Cerebellar nuclear complex (tissue), 1 donor: ENCODE measurements at regions not wholly inside any gene's neighbourhood (a gene's known extent, or its start where the extent isn't known, plus 50 kb on each side); places are given as distances from the start of the nearest gene placed in this dataset.

Source experiments
- DNase-seq, 2 experiments: peaks; one replicate each; lab custom pipeline; 2025; lab: John Stamatoyannopoulos, UW

DNA sequence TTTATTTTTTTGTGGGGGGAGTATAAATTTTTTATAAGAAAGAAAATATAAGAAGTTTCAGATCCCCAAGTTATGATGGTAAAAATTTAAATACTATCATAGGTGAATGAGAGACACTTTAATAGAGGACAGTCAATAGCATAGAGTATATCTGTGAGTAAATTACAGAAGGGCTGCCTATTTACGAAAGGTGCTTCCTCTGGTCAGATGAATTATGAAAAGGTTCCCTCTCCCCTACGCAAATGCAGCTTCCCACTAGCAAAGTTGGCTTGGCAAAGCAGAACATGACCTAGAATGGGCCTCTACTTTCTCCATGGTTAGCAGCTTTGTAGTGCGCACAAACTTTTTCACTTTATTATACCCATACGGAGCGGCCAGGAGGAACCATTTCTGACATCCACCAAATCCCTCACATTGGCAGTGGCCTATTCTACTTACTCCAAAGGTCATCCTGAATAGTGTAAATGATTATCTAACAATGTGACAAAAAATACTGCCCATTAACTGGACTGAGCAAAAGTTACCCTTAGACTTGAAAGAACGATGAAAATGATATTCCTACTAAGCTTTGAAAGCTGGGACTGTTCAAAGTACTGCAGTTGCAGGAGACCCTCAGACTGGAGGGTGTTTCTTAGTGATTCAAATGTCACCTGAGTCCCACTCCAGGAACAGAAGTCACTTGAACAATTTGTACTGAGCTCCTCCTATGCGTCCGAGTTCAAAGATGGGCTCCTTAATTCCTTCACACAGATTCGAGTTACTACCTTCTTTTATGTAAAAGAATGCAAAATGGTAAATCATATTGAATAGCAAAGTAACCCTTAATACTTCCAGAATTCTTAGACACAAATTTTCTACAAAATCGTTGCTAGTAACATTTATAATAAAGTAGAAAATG, 148.5 kb downstream of the NOL4 start:
- DNase-seq, result no peak

DNA sequence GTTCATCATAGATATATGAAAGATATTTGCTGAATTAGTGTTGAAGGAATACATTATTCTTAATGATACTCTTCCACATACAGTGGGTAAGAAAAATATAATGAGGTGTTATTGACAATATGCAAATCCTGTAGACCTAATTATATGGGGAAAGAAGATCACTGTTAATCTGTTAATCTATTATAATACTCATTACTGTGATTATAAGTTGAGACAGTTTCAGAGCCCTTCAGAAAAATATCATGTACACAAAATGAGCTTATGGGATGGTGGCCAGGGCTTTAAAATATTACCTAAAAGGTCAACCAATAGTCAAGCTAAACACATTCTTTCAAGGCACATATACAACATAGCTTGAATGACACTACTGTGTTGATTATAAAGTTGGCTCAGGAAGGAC, 163.5 kb downstream of the NOL4 start:
- DNase-seq, result no peak

DNA sequence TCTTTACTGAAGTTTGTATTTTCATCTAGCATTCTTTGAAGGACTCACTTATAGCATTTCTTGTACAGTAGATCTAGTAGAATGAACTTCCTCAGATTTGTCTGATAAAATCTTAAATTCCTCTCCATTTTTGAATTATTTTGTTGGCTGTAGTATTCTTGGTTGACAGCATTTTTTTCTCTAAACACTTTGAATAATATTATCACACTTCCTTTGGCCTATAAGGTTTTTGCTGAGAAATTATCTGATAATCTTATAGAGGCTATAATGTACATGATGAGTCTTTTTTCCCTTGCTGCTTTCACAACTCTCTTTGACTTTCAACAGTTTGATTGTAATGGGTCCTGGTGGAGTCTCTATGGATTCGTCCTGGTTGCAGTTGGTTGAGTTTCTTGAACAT, 169.5 kb downstream of the NOL4 start:
- no peak for DNase-seq

DNA sequence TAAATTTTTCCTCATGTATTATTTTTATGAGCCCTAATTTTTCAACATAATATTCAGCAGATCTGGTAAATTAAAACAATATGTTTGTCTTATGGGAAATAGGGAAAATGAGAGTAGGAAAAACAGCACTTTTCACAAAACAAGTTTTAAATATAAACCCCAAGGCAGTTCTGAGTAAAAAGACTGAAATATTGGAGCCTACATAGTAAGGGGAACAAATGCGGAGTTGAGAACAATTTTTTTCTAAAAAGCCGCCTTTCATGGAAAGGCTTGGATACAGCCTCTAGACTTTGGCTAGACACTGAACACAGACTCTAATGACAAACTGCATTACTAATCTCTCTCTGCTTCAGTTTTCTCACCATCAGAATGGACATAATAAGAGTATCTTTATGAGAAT, 174.1 kb downstream of the NOL4 start:
- no peak for DNase-seq

DNA sequence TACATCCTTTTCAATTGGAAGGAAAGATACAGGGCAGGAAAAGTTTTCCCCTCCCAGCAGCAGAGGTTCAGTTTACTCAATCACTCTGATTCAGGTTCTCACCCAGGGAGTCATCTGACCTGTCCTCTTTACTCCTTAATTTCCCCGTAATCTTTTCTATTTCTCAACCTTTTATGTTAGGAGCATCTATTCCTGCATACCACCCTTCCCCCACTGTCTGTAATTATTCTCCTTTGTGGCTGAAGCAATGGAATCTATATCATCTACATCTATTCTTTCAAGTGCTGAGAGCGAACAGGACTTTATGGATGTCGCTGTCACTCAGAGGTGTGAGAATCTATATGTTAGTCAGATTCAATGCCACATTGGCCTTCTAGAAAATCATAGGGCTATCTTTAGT, 175.2 kb downstream of the NOL4 start:
- no peak for DNase-seq

DNA sequence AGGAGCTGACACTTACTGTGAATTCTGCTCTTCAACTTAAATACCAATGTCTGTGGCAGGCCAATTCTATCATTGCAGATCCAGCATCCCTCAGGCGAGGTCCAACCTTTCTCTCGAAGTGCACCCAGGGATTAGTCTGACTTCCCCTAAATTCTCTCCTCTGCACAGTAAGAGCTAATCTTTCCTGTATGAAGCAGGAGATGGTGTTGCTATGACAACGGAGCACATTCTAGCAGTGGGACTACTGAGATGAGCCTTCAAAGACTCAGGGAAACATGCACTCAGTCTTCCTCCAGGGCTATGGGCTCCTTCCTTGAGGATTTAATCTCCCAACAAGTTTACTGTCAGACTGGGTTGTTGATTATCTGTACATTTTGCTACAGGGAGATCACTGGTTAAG, 176.3 kb downstream of the NOL4 start:
- no peak for DNase-seq

DNA sequence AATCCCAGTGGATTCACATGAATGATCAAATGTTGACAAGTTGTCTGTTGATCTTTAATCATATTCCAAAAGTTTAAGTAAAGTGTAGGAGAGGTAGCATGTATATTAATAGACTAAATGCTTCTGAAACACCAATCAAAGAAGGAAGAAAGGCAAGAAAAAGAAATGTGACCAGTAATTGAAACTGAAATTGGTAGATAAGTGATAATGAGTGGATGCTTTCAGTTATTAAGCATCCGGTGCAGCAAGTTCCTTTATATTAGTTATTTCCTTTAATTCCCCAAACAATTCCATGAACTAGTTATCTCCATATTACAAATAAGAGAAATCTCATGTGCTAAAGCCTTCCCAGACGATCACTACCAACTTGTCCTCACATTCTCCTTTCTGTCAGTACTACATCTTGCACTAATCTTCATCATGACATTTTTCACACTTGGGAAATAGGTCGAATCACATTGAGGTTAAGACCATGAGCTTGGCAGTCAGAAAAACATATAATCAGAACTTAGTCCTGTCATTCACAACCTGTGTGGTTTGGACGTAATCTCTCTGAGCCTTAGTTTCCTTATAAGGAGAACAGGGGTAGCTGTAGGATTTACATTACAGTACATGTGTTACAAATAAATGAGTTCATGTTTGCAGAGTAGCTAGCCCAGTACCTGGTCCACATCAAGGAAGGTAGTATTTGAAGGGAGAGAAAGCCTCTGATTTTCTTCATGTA, 182.1 kb downstream of the NOL4 start:
- no peak for DNase-seq

DNA sequence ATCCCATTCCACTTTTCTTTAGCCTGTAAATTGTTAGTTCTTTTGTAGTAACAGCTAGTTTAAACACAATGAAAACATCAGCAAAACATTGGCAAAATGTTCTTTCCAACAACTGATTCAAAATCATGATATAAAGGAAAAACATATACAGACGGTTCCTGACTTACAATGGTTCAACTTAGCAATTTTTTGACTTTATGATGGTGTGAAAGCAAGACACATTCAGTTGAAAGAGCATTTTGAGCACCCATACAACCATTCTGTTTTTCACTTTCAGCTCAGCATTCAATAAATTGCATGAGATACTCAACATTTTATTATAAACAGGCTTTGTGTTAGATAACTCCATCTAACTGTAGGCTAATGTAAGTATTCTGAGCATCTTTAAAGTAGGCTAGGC, 185.1 kb downstream of the NOL4 start:
- DNase-seq, result no peak

DNA sequence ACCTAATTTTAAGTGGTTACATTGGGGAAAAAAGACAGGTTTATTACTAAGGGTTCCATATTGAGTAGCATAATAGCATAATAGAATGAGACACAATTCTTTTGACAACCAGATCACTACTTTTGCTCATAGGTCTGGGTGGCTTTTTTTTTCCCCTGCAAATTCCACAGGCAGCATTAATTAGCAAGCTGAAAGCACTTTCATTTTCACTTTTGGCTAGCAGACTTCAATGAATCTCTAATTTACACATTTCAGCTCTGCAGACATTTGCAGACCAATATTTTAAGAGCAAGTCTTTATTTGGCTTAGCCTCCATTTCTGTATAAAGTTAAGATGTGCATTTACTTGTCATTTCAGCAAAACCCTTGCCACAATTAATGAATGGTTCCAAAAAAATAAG, 185.5 kb downstream of the NOL4 start:
- DNase-seq, result no peak

DNA sequence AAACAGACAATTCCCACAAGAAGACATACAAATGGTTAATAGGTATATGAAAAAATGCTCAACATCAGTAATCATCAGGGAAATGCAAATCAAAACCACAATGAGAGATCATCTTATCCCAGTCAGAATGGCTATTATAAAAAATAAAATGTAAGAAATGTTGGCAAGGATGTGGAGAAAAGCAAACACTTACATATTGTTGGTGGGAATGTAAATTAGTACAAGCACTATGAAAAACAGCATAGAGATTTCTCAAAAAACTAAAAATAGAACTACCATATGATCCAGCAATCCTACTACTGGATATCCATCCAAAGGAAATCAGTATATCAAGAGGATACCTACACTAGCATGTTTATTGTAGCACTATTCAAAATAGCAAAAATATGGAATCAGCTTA, 186.6 kb downstream of the NOL4 start:
- DNase-seq, result no peak

DNA sequence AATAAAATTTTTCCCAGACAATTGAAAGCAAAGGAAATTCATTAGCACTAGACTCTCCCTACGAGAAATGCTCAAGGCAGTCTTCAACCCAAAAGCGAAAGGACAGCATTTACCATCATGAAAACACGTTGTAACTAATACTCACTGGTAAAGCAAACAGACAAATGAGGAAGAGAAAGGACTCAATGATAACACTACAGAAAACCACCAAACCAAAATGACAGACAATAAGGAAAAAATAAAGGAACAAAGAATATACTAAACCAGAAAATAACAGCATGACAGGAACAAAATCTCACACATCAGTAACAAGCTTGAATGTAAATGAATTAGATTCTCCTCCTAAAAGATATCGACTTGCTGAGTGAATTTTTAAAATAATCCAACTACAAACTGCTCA, 190.7 kb downstream of the NOL4 start:
- DNase-seq, result no peak

DNA sequence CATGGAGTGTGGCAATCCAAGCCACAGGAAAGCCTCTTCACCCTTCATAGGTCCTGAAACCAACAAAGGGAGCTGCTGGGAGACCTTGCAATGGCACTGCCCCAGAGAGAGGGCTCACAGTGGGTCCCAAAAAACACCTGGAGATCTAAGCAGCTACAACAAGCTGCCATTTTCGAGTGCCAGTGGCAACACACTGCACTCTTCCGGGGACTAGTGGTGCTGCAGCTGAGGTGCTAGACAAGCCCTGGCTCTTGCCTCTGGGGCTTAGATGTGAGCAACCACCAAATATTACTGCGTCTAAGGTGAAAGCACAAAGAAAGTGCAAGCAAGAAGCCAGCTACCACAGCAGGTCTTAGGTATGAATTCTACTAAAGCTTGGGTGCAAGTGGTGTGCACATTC, 192.9 kb downstream of the NOL4 start:
- DNase-seq, result no peak

DNA sequence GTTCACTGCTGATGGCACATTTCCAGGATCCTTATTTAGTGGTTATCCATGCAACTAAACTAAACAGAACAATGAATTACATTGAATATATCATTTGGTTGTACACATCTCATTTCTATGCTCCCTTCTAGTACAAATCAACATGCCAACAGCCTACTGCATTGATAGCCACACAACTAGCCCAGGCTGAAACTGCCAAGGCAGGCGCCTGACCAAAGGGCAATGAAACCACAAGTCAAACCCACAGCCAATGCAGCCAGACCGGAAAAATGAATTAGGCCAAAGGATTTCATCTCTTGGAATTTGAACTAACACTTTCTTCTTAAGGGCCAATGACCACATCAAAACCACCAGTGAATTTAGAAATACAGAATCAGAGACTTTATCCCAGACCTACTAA, 196.4 kb downstream of the NOL4 start:
- DNase-seq, result no peak

DNA sequence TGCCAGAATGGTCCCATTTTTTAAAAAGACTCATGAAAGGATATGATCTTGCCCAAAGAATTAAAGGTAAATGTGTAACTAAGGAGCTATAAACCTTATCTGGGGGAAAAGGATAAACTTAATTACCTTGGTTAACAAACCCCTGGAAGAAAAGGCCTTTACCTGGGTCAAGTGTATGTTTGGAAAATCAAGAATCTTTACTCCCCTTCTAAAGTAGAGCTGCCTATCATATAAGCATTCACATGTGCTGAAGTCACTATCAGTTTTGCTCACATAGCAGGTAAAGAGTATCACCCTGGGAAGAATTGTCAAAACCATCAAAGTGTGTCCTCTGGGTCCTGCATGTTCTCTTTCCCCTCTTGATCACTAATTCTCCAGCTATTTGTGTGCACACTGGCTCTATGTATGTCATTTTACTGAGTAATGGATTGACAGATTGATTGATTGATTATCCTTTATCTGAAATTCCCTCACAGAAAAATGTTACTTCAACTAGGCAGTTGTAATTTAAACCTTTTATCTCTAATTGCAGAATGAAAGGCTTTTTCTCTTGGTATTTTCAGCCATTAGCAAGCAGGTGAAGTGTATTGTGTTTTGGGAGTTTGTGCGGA, 199.4 kb downstream of the NOL4 start:
- no peak for DNase-seq

DNA sequence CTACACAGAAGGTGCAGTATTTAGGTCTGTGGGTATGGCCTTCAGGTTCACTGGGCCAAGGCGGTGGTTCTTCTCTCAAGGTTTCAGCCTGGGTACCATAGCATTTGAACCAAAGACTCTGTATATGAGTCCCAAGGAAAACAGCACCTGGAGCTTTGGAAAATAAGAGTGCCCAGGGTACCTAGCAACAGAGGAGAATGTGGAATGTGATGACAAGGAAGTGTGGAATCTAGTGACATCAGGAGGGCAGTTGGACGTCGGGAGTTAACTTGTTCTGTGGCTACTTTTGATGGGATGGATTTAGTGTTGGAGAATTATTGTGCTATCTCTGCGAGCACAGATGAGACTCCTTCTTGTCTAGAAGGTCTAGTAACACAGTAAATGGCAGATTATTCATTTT, 201.2 kb downstream of the NOL4 start:
- DNase-seq, result no peak

DNA sequence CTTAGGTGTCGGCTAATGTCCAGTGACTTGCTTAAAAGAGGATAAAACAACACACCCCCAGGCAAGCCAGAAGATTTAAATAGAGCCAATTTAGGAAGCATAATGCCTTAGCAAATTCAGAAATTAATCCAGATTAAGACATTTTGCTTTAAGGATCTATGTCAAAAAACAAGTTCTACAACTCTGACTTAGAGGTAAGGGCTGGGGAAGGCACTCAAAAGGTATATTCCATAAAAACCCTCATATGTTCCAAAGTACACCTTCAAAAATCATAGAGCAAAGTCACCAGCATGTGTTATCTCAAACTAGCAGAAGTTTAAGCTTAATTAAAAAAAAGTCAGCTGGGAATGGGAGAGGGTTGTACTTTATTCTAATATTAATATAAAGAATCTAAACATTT, 206.4 kb downstream of the NOL4 start:
- no peak for DNase-seq

DNA sequence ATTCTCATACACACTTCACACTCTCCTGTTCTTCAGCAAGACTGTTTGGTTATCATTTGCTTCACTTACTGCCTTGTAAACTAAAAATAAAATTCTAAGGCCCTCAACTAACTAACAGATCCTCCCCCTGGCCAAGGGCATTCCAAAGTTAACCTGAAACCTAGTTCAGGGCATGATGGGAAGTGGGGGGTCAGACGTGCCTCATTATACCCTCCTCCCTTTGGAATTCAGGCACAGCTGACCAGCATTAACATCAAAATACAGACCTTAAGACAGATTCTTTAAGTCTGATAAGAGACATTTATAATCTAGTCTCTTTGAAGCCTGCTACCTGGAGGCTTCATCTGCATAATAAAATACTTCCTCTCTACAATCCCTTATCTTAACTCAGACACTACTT, 221.0 kb downstream of the NOL4 start:
- DNase-seq, result no peak

DNA sequence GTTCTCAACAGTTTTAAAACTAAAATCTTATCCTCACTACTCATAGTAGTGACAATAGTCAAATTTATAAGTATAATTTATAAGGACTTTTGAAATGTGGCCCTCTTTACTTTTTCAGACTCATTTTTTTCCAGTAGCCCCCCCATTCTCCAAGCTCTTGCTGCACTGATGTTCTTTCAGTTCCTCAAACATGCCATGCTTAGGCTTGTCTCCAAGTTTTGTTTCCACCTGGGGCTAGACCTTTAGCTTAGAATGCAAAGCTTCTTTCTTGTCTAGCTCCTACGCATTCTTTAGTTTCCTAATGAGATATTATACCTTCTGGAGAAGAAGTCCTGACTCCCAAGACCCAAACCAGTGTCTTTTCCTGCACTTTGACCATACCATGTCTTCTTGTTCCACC, 222.6 kb downstream of the NOL4 start:
- DNase-seq, result no peak

DNA sequence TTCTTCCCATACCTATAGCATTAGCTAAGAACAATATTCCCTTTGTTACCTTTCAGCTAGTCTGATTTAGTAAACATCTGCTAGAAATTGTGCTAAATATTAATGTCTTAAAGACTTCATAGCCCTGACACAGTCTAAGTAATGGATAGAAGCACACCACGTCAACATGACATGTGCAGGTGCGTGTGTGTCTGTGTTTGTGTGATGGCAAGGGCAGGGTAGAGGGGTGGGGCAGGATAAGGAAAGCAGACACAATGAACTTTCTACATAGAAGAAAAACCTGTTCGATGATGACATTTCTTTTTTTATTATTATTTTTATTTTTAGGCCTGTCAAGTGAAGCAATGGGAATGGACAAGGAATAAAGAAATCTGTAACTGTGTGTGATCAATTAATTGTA, 223.3 kb downstream of the NOL4 start:
- DNase-seq, result no peak

DNA sequence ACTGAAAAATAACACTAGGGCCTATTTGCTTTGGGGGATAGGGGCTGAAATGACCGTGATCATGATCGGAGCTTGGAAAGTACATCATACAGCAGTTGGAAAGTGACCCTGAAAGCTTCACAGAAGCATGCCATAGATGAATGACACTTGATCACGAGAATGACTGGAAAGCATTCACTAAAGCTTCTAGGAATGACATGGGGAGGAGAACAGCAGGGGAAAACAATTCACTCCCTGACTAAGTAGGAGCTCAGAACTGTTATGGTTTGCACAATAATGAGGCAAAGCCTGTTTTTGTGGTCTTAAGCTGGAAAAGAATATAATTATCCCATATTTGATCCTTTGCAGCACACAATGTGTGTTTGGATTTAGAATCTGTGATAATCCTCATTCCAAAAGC, 237.5 kb downstream of the NOL4 start:
- no peak for DNase-seq

DNA sequence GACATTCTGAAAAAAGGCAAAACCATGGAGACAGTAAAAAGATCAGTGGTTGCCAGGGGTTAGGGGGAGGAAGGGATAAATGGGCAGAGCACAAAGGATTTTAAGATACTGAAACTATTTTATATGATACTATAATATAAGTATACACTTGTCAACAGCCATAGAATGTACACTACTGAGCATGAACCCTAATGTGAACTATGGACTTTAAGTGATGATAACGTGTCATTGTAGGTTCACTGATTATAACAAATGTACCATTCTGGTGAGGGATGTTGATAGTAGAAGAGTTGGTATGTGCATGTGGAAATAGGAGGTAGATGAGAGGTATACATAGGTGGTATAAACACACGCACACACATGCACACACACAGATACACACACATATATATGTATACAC, 241.6 kb downstream of the NOL4 start:
- DNase-seq, result no peak

DNA sequence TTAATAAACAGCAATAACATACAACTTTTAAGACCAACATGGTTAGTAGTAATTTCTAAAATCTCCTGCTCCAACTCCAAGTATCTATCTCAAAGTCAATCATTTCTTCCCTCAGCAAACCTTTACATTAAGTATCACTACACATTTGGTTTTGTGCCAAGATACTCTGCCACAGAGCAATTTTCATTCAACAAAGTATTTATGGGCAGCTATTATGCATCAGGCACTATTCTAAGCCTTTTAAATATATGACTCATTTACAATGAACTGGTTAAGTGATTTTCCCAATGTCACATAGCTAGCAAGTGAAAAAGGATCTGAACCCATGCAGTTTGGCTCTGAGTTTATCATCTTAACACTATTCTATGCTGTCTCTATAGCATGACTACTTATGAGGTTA, 264.3 kb downstream of the NOL4 start:
- DNase-seq, result no peak

DNA sequence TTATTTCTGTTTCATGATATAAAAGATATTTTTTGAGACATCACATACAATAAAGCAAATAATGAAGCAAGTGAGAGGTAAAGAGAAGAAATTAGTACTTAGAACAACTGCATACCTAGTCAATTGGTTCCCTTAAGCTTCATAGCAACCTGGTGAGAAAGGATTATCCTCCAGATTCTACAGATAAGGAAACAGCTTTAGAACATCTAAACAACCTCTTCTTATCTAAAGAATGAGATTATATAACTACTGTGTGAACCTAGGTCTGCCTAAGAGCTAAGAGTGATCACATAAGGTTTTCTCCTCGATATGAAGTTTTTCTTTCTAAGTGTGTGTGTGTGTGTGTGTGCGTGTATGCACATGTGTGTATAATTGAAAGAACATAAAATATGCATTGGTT, 265.1 kb downstream of the NOL4 start:
- DNase-seq, result no peak
